K562 (cell line): ENCODE measurements at regions not wholly inside any gene's neighbourhood (a gene's known extent, or its start where the extent isn't known, plus 50 kb on each side); places are given as distances from the start of the nearest gene placed in this dataset.

Experiments
- ATAC-seq: fragments of 200-7000 bp; cut with Tn5 transposase; 3 replicates; pipeline ENCODE4 v1.9.1; 2020; ENCODE audit warnings: moderate library complexity
- BruUV-seq: library from RNA; stranded (reverse); fragments of 400-500 nt; replicated peaks from 2 replicates; lab custom pipeline; 2021; lab: Mats Ljungman, UMichigan
- CTCF ChIA-PET: fragments of 300-600 bp; formaldehyde crosslinking; extraction: SDS; loops from one replicate; lab custom pipeline; 2021; ENCODE audit warnings: low intra/inter-chr PET ratio; lab: Yijun Ruan, JAX
- POLR2A ChIA-PET: fragments of 300-600, 350-650 bp; sonication (Branson Sonifier 250); formaldehyde crosslinking; extraction: SDS; loops from one replicate; lab custom pipeline; 2021; ENCODE audit warnings: antibody characterized with exemption, inconsistent platforms; lab: Yijun Ruan, JAX
- DNase-seq, 4 experiments: peaks; one replicate each; pipeline versions ENCODE4 v3.0.0 to v3.0.0-alpha.2; 2011 to 2018; ENCODE audit warnings: low spot score in 3 of 4, mixed read lengths in 3 of 4; ENCODE audit errors: extremely low read depth in 1 of 4
- FAIRE-seq: peaks from 2 replicates; lab custom pipeline; 2011; peaks lifted over from hg19 to GRCh38; lab: Jason Lieb, UNC
- H2AFZ ChIP-seq: 2 replicates; pipeline ENCODE4 v1.6.0; 2011; ENCODE audit warnings: low read depth, low read length, control low read depth, inconsistent platforms
- H3K27ac ChIP-seq: fragments of 200-600 bp; 3 replicates; pipeline ENCODE4 v1.8.0; 2011; ENCODE audit warnings: low read depth, mild to moderate bottlenecking, control low read depth, inconsistent platforms, low read length, moderate library complexity, mixed read lengths; ENCODE audit errors: extremely low read depth
- H3K27me3 ChIP-seq, 2 experiments: fragments of 300-600 bp in 1 of 2; 2 replicates in 1 of 2; 3 replicates in 1 of 2; pipeline versions ENCODE4 v1.6.0 to v1.8.0; 2011; ENCODE audit warnings: inconsistent platforms in 2 of 2, low read length in 2 of 2, mild to moderate bottlenecking in 1 of 2, mixed read lengths in 1 of 2, moderate library complexity in 1 of 2; ENCODE audit not compliant: control insufficient read depth in 2 of 2, insufficient read depth in 2 of 2
- H3K36me3 ChIP-seq: fragments of 300-600 bp; 3 replicates; pipeline ENCODE4 v1.8.0; 2011; ENCODE audit warnings: mild to moderate bottlenecking, low read length, inconsistent platforms; ENCODE audit not compliant: control insufficient read depth, insufficient read depth
- H3K4me1 ChIP-seq, 2 experiments: fragments of 200-600 bp in 1 of 2; replicated peaks in 1 of 2; 2 replicates in 1 of 2; 3 replicates in 1 of 2; pipeline versions ENCODE4 v1.5.1 to v1.8.0; 2011; ENCODE audit warnings: inconsistent platforms in 2 of 2, low read length in 2 of 2, mild to moderate bottlenecking in 1 of 2, mixed read lengths in 1 of 2, moderate library complexity in 1 of 2; ENCODE audit not compliant: control insufficient read depth in 2 of 2, insufficient read depth in 2 of 2
- H3K4me2 ChIP-seq: 2 replicates; pipeline ENCODE4 v1.6.1; 2011; ENCODE audit warnings: low read length, control low read depth, inconsistent platforms, mixed read lengths; ENCODE audit not compliant: insufficient read depth
- H3K4me3 ChIP-seq: fragments of 200-600 bp; sonication (generic), shearing (Covaris generic); 2 replicates; pipeline ENCODE4 v1.5.1; 2016; ENCODE audit warnings: control low read depth, inconsistent platforms
- H3K79me2 ChIP-seq: fragments of 200-600 bp; 3 replicates; pipeline ENCODE4 v1.8.0; 2011; ENCODE audit warnings: low read length, inconsistent platforms; ENCODE audit not compliant: control insufficient read depth, insufficient read depth
- H3K9ac ChIP-seq, 2 experiments: 2 replicates each; pipeline versions ENCODE4 v1.6.0 to v1.6.1; 2011; ENCODE audit warnings: low read depth in 2 of 2, low read length in 2 of 2, control low read depth in 1 of 2, inconsistent platforms in 1 of 2, mild to moderate bottlenecking in 1 of 2, mixed read lengths in 1 of 2; ENCODE audit not compliant: insufficient read depth in 1 of 2
- H3K9me1 ChIP-seq: one replicate; pipeline ENCODE4 v1.6.0; 2011; ENCODE audit warnings: inconsistent platforms, mild to moderate bottlenecking, low read length, moderate library complexity; ENCODE audit not compliant: control insufficient read depth, insufficient read depth
- H3K9me3 ChIP-seq: replicated peaks from 2 replicates; pipeline ENCODE4 v1.5.1; 2011; ENCODE audit warnings: low read depth, low read length, inconsistent platforms; ENCODE audit not compliant: control insufficient read depth, insufficient read depth
- H4K20me1 ChIP-seq: replicated peaks from 2 replicates; pipeline ENCODE4 v1.6.1; 2011; ENCODE audit warnings: low read length, inconsistent platforms, mixed read lengths; ENCODE audit not compliant: control insufficient read depth, insufficient read depth
- ELK1 ChIP-seq: sonication (generic); formaldehyde crosslinking; IDR thresholded peaks from 2 replicates; pipeline ENCODE4 v1.8.1; 2022; ENCODE audit warnings: missing genetic modification reagents
- MGA ChIP-seq: fragments of 450-650 bp; IDR thresholded peaks from 2 replicates; pipeline ENCODE4 v1.6.1; 2016; ENCODE audit warnings: mild to moderate bottlenecking, moderate library complexity
- MNT ChIP-seq, 2 experiments: fragments of 450-650 bp; conservative IDR thresholded peaks; 2 replicates each; pipeline ENCODE4 v1.6.1; 2017; ENCODE audit warnings: mild to moderate bottlenecking in 2 of 2, moderate library complexity in 2 of 2
- NFXL1 ChIP-seq: fragments of 450-650 bp; formaldehyde crosslinking; IDR thresholded peaks from 2 replicates; pipeline ENCODE4 v1.4.0; 2021; ENCODE audit warnings: mild to moderate bottlenecking
- PHB2 ChIP-seq: fragments of 450-650 bp; IDR thresholded peaks from 2 replicates; pipeline ENCODE4 v1.6.1; 2017; ENCODE audit warnings: low read depth
- STAG1 ChIP-seq: sonication (generic); formaldehyde crosslinking; IDR thresholded peaks from 2 replicates; pipeline ENCODE4 v1.5.0; 2020; ENCODE audit warnings: missing genetic modification reagents, borderline replicate concordance
- TBP ChIP-seq: optimal IDR thresholded peaks from 2 replicates; pipeline ENCODE3; 2011; ENCODE audit warnings: low read depth, low read length, improper control_type of control experiment
- ZNF695 ChIP-seq: fragments of 450-650 bp; formaldehyde crosslinking; IDR thresholded peaks from 2 replicates; pipeline ENCODE4 v1.4.0; 2020; ENCODE audit warnings: mild to moderate bottlenecking, moderate library complexity
- WGBS: fragments of 100-300 bp; shearing (Covaris generic); methylation state at CpG from one replicate; pipeline ENCODE4 v1.1.6; 2016; ENCODE audit warnings: low coverage, mixed read lengths; ENCODE audit not compliant: insufficient coverage; ENCODE audit errors: missing lambda C conversion rate; 5-methylcytosine and 5-hydroxymethylcytosine counted together
- in situ Hi-C: fragments of 300-500 bp; cut with MboI; formaldehyde crosslinking; loops from 4 replicates; pipeline ENCODE4 v1.15.0; 2018; ENCODE audit warnings: inconsistent platforms, mixed read lengths
- intact Hi-C: fragments of 100-400 bp; cut with micrococcal nuclease; formaldehyde crosslinking; loops from 2 replicates; pipeline ENCODE4 v1.14.2; 2022

GRCh38 chr7:96484845-96485244 lies 162.9 kb upstream of the SLC25A13 start:
- no peak overlapping the region for H3K4me3 ChIP-seq
- H3K9ac ChIP-seq, result no peak overlapping the region
- H2AFZ ChIP-seq, result no peak overlapping the region
- CTCF ChIA-PET, result no interaction called here
- no peak for FAIRE-seq
- no peaks in the 10 kb centered on the region for H4K20me1 ChIP-seq
- no peaks in the 10 kb centered on the region for H3K4me1 ChIP-seq
- TF ChIP-seq MNT (conservative IDR thresholded peaks at IDR 0.05), result no peak
- TF ChIP-seq PHB2, result no peak
- no peak for TF ChIP-seq TBP
- TF ChIP-seq ELK1 (CRISPR knock-in tag), result no peak
- no peak for TF ChIP-seq MGA
- TF ChIP-seq STAG1 (CRISPR knock-in tag), result no peak
- no peak for TF ChIP-seq NFXL1 (CRISPR knock-in tag)
- no peak for TF ChIP-seq ZNF695 (CRISPR knock-in tag)
- intact Hi-C loops, result no loop called here
- ATAC-seq, result no peak
- no peaks in the 10 kb centered on the region for H3K9me1 ChIP-seq
- no peak overlapping the region for H3K4me2 ChIP-seq
- WGBS, result 0% methylated on average over 1 of the region's 1 CpG
- H3K79me2 ChIP-seq, result no peaks in the 10 kb centered on the region
- no peak for DNase-seq
- POLR2A ChIA-PET, result no interaction called here
- H3K9me3 ChIP-seq, result no peaks in the 10 kb centered on the region
- in situ Hi-C loops, result no loop called here
- no peak overlapping the region for H3K27ac ChIP-seq
- H3K27me3 ChIP-seq, result no peaks in the 10 kb centered on the region
- no TSS peak for BruUV-seq
- H3K36me3 ChIP-seq, result no peaks in the 10 kb centered on the region
